AG09309 (cell line): ENCODE measurements at regions not wholly inside any gene's neighbourhood (a gene's known extent, or its start where the extent isn't known, plus 50 kb on each side); places are given as distances from the start of the nearest gene placed in this dataset.

Experiments
- DNase-seq: peaks from one replicate; pipeline ENCODE4 v3.0.0-alpha.2; 2010; ENCODE audit warnings: low read depth
- H3K4me3 ChIP-seq: 2 replicates; pipeline ENCODE4 v1.5.1; 2011; ENCODE audit warnings: mild to moderate bottlenecking, low read depth, low read length, moderate library complexity; ENCODE audit not compliant: control insufficient read depth
- TF ChIP-seq, protein P1 (sequence below): IDR thresholded peaks from 2 replicates; pipeline ENCODE4 v1.5.1; 2011; ENCODE audit warnings: mild to moderate bottlenecking, low read depth, low read length, inconsistent platforms; ENCODE audit not compliant: insufficient read depth, control insufficient read depth; ENCODE audit errors: missing control alignments

DNA sequence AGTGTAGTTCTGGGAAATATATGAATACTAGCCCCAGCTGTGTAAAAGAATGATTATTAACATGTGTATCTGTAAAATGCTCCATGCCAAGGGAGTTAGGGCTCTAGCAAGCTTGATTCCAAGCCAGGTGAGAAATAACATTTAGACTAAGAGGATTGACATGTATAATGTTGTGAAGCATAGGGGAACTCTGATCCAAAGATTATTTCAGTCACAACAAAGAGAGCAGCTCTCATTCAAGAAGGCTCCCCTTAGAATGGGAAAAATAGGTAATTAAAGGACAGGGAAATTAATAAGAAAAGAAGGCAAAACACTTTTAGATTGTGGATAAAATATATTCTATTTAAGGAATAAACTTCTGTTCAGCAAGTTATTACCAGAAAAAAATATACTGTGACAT is 347.3 kb upstream of the CDH7 start:
- H3K4me3 ChIP-seq, result no peak overlapping the region
- TF ChIP-seq, protein P1, sequence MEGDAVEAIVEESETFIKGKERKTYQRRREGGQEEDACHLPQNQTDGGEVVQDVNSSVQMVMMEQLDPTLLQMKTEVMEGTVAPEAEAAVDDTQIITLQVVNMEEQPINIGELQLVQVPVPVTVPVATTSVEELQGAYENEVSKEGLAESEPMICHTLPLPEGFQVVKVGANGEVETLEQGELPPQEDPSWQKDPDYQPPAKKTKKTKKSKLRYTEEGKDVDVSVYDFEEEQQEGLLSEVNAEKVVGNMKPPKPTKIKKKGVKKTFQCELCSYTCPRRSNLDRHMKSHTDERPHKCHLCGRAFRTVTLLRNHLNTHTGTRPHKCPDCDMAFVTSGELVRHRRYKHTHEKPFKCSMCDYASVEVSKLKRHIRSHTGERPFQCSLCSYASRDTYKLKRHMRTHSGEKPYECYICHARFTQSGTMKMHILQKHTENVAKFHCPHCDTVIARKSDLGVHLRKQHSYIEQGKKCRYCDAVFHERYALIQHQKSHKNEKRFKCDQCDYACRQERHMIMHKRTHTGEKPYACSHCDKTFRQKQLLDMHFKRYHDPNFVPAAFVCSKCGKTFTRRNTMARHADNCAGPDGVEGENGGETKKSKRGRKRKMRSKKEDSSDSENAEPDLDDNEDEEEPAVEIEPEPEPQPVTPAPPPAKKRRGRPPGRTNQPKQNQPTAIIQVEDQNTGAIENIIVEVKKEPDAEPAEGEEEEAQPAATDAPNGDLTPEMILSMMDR, result no peak
- no peak for DNase-seq

DNA sequence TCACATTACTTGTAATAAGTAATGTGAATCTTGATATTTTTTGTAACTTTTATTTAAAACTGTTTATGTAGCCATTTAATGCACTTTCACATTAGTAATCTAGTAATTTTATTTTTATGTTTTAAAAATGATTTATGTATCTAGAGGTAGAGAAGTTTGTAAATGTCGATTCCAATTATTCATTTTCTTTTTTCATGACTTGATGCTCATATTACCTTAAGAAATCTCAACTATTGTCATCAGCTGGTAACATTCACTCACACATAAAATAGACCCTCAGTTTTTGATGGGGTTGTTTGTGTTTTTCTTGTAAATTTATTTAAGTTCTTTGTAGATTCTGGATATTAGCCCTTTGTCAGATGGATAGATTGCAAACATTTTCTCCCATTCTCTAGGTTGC is 351.7 kb upstream of the CDH7 start:
- no peak overlapping the region for H3K4me3 ChIP-seq
- TF ChIP-seq, protein P1, result no peak
- no peak for DNase-seq

DNA sequence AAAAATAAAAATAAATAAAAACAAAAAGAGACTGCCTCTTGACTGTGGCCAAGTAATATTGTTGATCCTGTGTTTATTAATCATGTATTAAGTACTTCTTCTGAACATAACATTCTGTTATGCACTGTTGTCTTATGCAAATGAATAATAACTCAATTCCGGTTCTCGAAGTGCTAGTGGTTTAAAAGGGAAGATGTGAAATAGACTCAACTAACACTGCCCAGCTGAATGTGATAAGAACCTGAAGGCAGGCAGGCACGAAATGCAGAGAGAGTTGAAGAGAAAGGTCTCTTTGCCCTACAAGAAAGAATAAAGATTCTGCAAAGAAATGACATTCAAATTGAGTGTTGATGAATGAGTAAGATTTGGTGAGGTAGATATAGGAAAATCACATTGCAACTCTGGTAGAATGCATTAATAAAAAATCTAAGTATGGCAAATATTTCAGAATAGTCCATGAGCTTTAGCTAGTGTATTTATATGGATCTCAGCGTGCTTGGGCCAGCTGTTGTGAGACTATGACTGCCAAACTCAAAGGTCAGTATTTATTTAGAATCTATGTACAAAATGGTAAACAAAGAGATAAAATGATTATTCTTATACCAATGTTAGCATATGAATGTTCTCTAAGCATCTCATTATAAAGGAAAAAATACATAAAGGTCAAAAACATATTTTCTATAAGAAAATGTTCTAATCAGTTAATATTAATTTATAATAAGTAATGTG is 352.3 kb upstream of the CDH7 start:
- TF ChIP-seq, protein P1, result no peak
- no peak for DNase-seq
- no peak overlapping the region for H3K4me3 ChIP-seq

DNA sequence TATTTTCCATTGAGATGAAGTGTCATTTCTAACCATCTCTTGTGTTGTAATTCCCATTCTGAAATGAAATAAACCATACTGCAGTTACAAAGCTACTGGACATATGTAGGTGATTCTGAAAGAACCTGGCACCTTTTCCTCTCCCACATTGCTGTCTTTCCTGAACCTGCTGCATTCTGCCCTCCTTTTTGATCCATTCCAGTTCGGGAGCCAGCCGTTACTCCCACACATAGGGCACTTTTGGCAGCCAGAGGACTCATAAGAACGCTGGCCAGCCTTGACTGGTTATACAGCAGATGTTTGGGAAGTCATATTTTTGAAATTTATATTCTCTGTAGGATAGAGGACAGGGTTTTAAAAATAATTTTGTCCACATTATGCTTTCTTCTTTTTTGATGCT is 369.8 kb upstream of the CDH7 start:
- DNase-seq, result no peak
- TF ChIP-seq, protein P1, result no peak
- H3K4me3 ChIP-seq, result no peak overlapping the region

DNA sequence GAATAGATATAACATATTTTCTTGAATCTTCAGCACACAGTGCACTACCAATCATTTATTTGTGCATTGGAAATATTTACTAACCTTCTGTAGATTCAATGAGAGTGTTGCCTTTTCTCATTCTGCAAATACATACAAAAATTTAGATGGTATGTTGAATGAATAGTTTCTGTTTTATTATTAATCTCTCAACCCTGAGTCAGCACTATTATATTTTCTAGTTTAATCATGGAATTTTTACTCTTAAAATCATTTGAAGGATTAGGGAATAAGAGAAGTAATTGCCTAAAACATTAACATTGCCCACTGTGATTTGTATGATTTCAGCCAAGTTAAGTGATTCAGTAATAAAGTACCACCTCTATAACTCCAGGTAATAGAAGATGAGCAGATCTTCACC is 370.2 kb upstream of the CDH7 start:
- TF ChIP-seq, protein P1, result no peak
- DNase-seq, result no peak
- no peak overlapping the region for H3K4me3 ChIP-seq

DNA sequence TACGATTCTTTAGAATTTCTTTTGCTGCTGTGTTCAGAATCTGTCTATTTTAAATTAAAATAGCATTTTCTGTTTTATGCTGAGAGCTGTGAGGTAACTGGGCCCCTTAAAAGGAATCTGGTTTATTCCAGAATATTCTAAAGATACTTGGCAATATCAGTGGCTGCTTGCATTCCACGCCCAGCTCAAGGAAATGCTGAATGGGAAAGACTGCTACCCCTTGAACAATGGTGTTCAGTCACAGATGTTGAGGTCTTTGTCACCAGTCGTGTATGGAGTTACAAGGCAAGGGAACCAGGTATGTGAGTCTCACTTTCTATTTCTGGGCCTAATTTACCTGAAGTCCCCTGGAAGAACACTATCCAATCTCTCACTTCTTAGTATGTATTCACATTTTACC is 377.9 kb upstream of the CDH7 start:
- DNase-seq, result no peak
- H3K4me3 ChIP-seq, result no peak overlapping the region
- TF ChIP-seq, protein P1, result no peak

DNA sequence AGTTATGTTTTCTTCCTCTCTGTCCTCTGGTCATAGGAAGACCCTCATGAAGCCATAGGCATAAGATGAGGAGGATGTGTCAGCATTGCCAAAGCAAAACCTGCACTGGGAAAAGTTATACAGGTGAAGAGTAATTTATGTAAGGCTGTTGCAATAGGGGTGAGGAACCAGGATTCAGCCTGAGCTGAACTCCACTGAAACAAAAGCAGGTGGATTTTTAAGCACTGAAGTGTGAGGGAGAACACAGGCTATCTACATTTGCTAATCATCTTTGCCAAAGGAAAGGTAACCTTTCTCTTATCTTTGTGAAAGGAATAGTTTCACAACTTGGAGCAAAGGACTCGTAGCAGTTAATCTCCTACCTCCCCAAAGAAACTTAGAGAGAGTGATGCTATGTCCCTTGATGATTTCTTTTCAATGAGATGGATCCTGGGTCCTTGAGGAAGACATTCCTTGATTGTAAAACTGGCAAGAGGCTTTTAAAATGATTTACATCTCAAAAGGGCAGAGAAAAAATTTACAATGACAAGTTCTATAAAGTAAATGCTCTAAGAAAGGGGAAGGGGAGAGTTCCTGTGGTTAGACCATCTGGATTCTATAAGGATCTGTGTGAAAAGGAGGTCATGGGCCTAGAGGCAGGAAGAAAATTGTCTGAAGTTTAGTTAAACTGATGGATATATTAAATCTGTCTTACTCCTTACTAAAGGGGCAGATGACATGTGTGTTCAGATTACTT is 385.4 kb upstream of the CDH7 start:
- no peak for DNase-seq

More for the DNA sequence above, 385.4 kb upstream of the CDH7 start:
- H3K4me3 ChIP-seq, result no peak overlapping the region
- TF ChIP-seq, protein P1, result no peak
